ENCODE measurements at regions not wholly inside any gene's neighbourhood (a gene's known extent, or its start where the extent isn't known, plus 50 kb on each side); places are given as distances from the start of the nearest gene placed in this dataset.
A peak's percentile ranks its signal among the peaks of the same experiment; 100 is the strongest.

GRCh38 chr10:10786109-10787090 is 231.3 kb upstream of the CELF2 start:
- Histone ChIP-seq H3K36me3 (ENCODE audit: control insufficient read depth, insufficient read depth, low read length) (no peaks in the 10 kb centered on the region), H3K27me3 (ENCODE audit: control insufficient read depth, insufficient read depth, low read length) (no peaks in the 10 kb centered on the region), H3K4me3 (ENCODE audit: low read depth, low read length) (no peak overlapping the region)
- DNase-seq (ENCODE audit: low read depth): no peak
- TF ChIP-seq, protein P1, sequence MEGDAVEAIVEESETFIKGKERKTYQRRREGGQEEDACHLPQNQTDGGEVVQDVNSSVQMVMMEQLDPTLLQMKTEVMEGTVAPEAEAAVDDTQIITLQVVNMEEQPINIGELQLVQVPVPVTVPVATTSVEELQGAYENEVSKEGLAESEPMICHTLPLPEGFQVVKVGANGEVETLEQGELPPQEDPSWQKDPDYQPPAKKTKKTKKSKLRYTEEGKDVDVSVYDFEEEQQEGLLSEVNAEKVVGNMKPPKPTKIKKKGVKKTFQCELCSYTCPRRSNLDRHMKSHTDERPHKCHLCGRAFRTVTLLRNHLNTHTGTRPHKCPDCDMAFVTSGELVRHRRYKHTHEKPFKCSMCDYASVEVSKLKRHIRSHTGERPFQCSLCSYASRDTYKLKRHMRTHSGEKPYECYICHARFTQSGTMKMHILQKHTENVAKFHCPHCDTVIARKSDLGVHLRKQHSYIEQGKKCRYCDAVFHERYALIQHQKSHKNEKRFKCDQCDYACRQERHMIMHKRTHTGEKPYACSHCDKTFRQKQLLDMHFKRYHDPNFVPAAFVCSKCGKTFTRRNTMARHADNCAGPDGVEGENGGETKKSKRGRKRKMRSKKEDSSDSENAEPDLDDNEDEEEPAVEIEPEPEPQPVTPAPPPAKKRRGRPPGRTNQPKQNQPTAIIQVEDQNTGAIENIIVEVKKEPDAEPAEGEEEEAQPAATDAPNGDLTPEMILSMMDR (IDR thresholded peaks at IDR 0.05; ENCODE audit: insufficient read depth, low read length, poor library complexity, severe bottlenecking): no peak

DNA sequence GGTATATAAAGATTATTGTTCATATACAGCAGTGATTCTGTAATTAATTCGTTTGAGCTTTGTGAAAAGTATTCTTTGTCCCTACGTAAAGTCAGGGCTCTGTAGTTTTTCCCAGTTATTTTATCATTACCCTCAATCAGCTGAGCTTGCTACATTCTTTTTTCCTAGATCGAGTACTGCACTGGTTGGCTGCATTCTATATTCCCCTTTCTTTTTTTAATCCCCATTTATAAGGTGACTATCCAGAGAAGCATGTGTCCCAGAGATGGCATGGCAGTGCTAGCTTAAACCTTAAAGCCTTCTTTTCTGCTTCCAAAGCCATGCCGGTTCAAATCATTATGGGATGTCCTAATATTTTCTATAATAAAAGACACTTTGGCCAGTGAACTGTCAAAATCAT is 230.1 kb upstream of the CELF2 start:
- Histone ChIP-seq H3K4me3 (ENCODE audit: low read depth, low read length) (no peak overlapping the region), H3K27me3 (ENCODE audit: control insufficient read depth, insufficient read depth, low read length) (no peaks in the 10 kb centered on the region), H3K36me3 (ENCODE audit: control insufficient read depth, insufficient read depth, low read length) (no peaks in the 10 kb centered on the region)
- DNase-seq (ENCODE audit: low read depth): no peak
- TF ChIP-seq, protein P1 (IDR thresholded peaks at IDR 0.05; ENCODE audit: insufficient read depth, low read length, poor library complexity, severe bottlenecking): no peak

- Histone ChIP-seq H3K27me3 (ENCODE audit: control insufficient read depth, insufficient read depth, low read length) (no peaks in the 10 kb centered on the region), H3K36me3 (ENCODE audit: control insufficient read depth, insufficient read depth, low read length) (no peaks in the 10 kb centered on the region), H3K4me3 (ENCODE audit: low read depth, low read length) (no peak overlapping the region)
- TF ChIP-seq, protein P1 (IDR thresholded peaks at IDR 0.05; ENCODE audit: insufficient read depth, low read length, poor library complexity, severe bottlenecking): no peak
- DNase-seq (ENCODE audit: low read depth): no peak
Observed at GRCh38 chr10:10788761-10789160, 228.9 kb upstream of the CELF2 start.

- Histone ChIP-seq H3K4me3 (ENCODE audit: low read depth, low read length) (no peak overlapping the region), H3K36me3 (ENCODE audit: control insufficient read depth, insufficient read depth, low read length) (no peaks in the 10 kb centered on the region), H3K27me3 (ENCODE audit: control insufficient read depth, insufficient read depth, low read length) (no peaks in the 10 kb centered on the region)
- TF ChIP-seq, protein P1 (IDR thresholded peaks at IDR 0.05; ENCODE audit: insufficient read depth, low read length, poor library complexity, severe bottlenecking): no peak
- no peak for DNase-seq (ENCODE audit: low read depth)
Observed at GRCh38 chr10:10791869-10792268, 225.8 kb upstream of the CELF2 start.

GRCh38 chr10:10792681-10793080 is 225.0 kb upstream of the CELF2 start:
- TF ChIP-seq, protein P1 (IDR thresholded peaks at IDR 0.05; ENCODE audit: insufficient read depth, low read length, poor library complexity, severe bottlenecking): no peak

More at GRCh38 chr10:10792681-10793080, 225.0 kb upstream of the CELF2 start:
- peak; percentile 82 for DNase-seq (ENCODE audit: low read depth)
- H3K4me3 ChIP-seq (ENCODE audit: low read depth, low read length): no peak overlapping the region
- no peaks in the 10 kb centered on the region for H3K27me3 ChIP-seq (ENCODE audit: control insufficient read depth, insufficient read depth, low read length)
- no peaks in the 10 kb centered on the region for H3K36me3 ChIP-seq (ENCODE audit: control insufficient read depth, insufficient read depth, low read length)

All from kidney epithelial cell (primary cell).